ENCODE measurements at regions not wholly inside any gene's neighbourhood (a gene's known extent, or its start where the extent isn't known, plus 50 kb on each side); places are given as distances from the start of the nearest gene placed in this dataset.

GRCh38 chr13:72545030-72545719 lies 182.3 kb downstream of the MZT1 start (continued):
- TF ChIP-seq CREB1 (IDR thresholded peaks at IDR 0.05): no peak
- TF ChIP-seq CREB1 (CRISPR knock-in tag; IDR thresholded peaks at IDR 0.05): peak; percentile 31; the same call in 1 of the 2 replicates
- TF ChIP-seq KLF15 (CRISPR knock-in tag; IDR thresholded peaks at IDR 0.05; ENCODE audit: borderline replicate concordance): no peak
- peak; percentile 39; the same call in 1 of the 2 replicates for TF ChIP-seq ZNF556 (CRISPR knock-in tag; IDR thresholded peaks at IDR 0.05; ENCODE audit: borderline replicate concordance)
- TF ChIP-seq ZBTB7A (CRISPR knock-in tag; IDR thresholded peaks at IDR 0.05): no peak
- peak; percentile 42; the same call in 1 of the 2 replicates for TF ChIP-seq KDM6A (CRISPR knock-in tag; IDR thresholded peaks at IDR 0.05; ENCODE audit: low read depth)
- no peak for TF ChIP-seq GRHL1 (CRISPR knock-in tag; conservative IDR thresholded peaks at IDR 0.05)
- peak in 1 of 2 experiments; percentile 89; a peak in 2 of 4 replicates for TF ChIP-seq EP300 (IDR thresholded peaks at IDR 0.05; ENCODE audit: low read depth in 2 of 2, low read length in 2 of 2)
- TF ChIP-seq EP300 (CRISPR knock-in tag; IDR thresholded peaks at IDR 0.05; ENCODE audit: borderline replicate concordance): peak; percentile 73; the same call in 1 of the 2 replicates
- TF ChIP-seq AKAP8 (CRISPR knock-in tag; IDR thresholded peaks at IDR 0.05): no peak
- peak; percentile 77; the same call in 1 of the 2 replicates for TF ChIP-seq RXRB (CRISPR knock-in tag; IDR thresholded peaks at IDR 0.05; ENCODE audit: borderline replicate concordance)
- TF ChIP-seq NBN (conservative IDR thresholded peaks at IDR 0.05): no peak
- 0 out of 2 replicates have a peak, but pooled peaks have one; percentile 35 for TF ChIP-seq ZSCAN31 (CRISPR knock-in tag; IDR thresholded peaks at IDR 0.05; ENCODE audit: low read depth)
- peak; percentile 76 for TF ChIP-seq TEAD3 (CRISPR knock-in tag; optimal IDR thresholded peaks at IDR 0.05; ENCODE audit: borderline replicate concordance)
- peak; percentile 77 for TF ChIP-seq HNF4G (IDR thresholded peaks at IDR 0.05; ENCODE audit: borderline replicate concordance, low read depth, low read length)
- TF ChIP-seq HNF4G (CRISPR knock-in tag; IDR thresholded peaks at IDR 0.05; ENCODE audit: borderline replicate concordance, low read depth): peak; percentile 73; the same call in 1 of the 2 replicates
- TF ChIP-seq ZNF530 (CRISPR knock-in tag; IDR thresholded peaks at IDR 0.05; ENCODE audit: low read depth): no peak
- no peak for TF ChIP-seq ZNF343 (CRISPR knock-in tag; IDR thresholded peaks at IDR 0.05)
- no peak for TF ChIP-seq SNAI1 (CRISPR knock-in tag; IDR thresholded peaks at IDR 0.05; ENCODE audit: borderline replicate concordance)
- TF ChIP-seq, protein P1, sequence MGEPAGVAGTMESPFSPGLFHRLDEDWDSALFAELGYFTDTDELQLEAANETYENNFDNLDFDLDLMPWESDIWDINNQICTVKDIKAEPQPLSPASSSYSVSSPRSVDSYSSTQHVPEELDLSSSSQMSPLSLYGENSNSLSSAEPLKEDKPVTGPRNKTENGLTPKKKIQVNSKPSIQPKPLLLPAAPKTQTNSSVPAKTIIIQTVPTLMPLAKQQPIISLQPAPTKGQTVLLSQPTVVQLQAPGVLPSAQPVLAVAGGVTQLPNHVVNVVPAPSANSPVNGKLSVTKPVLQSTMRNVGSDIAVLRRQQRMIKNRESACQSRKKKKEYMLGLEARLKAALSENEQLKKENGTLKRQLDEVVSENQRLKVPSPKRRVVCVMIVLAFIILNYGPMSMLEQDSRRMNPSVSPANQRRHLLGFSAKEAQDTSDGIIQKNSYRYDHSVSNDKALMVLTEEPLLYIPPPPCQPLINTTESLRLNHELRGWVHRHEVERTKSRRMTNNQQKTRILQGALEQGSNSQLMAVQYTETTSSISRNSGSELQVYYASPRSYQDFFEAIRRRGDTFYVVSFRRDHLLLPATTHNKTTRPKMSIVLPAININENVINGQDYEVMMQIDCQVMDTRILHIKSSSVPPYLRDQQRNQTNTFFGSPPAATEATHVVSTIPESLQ (CRISPR knock-in tag; conservative IDR thresholded peaks at IDR 0.05): no peak
- TF ChIP-seq MTF1 (CRISPR knock-in tag; IDR thresholded peaks at IDR 0.05): no peak
- peak; percentile 21; the same call in 1 of the 2 replicates for TF ChIP-seq ZNF33A (CRISPR knock-in tag; IDR thresholded peaks at IDR 0.05; ENCODE audit: borderline replicate concordance)
- no peak for TF ChIP-seq ZFP90 (CRISPR knock-in tag; IDR thresholded peaks at IDR 0.05; ENCODE audit: borderline replicate concordance)
- TF ChIP-seq, protein P2, sequence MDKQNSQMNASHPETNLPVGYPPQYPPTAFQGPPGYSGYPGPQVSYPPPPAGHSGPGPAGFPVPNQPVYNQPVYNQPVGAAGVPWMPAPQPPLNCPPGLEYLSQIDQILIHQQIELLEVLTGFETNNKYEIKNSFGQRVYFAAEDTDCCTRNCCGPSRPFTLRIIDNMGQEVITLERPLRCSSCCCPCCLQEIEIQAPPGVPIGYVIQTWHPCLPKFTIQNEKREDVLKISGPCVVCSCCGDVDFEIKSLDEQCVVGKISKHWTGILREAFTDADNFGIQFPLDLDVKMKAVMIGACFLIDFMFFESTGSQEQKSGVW (CRISPR knock-in tag; IDR thresholded peaks at IDR 0.05; ENCODE audit: borderline replicate concordance): no peak
- TF ChIP-seq ARID2 (CRISPR knock-in tag; IDR thresholded peaks at IDR 0.05; ENCODE audit: borderline replicate concordance): no peak
- TF ChIP-seq TBX3 (IDR thresholded peaks at IDR 0.05; ENCODE audit: borderline replicate concordance): peak; percentile 55; the same call in 1 of the 2 replicates
